Natural killer cell (primary cell): ENCODE measurements at regions not wholly inside any gene's neighbourhood (a gene's known extent, or its start where the extent isn't known, plus 50 kb on each side); places are given as distances from the start of the nearest gene placed in this dataset.

Experiments
- ATAC-seq, 3 donors: fragments of 150-1000 bp in 2 of 3; fragments of 200-7000 bp in 1 of 3; cut with Tn5 transposase; 1 replicate in 1 of 3; 2 replicates in 2 of 3; pipeline ENCODE4 v1.10.0; 2021; ENCODE audit warnings: mild to moderate bottlenecking in 2 of 3, moderate library complexity in 2 of 3
- DNase-seq, 2 donors: peaks; one replicate each; pipeline versions ENCODE4 v3.0.0 to v3.0.0-alpha.2; 2013 to 2021; ENCODE audit warnings: mixed read lengths in 1 of 2
- H3K27ac ChIP-seq: one replicate; pipeline ENCODE4 v1.5.1; 2013; ENCODE audit warnings: mild to moderate bottlenecking, low read length
- H3K27me3 ChIP-seq: one replicate; pipeline ENCODE4 v1.6.1; 2013; ENCODE audit warnings: low read length; ENCODE audit not compliant: control insufficient read depth, insufficient read depth
- H3K36me3 ChIP-seq: one replicate; pipeline ENCODE4 v1.6.1; 2013; ENCODE audit warnings: low read length; ENCODE audit not compliant: control insufficient read depth, insufficient read depth
- H3K4me1 ChIP-seq: one replicate; pipeline ENCODE4 v1.6.1; 2013; ENCODE audit warnings: low read length; ENCODE audit not compliant: control insufficient read depth, insufficient read depth
- H3K4me3 ChIP-seq: one replicate; pipeline ENCODE4 v1.5.1; 2013; ENCODE audit warnings: low read length
- H3K9me3 ChIP-seq: one replicate; pipeline ENCODE4 v1.6.1; 2013; ENCODE audit warnings: low read length; ENCODE audit not compliant: control insufficient read depth, insufficient read depth
- H3K27ac Mint-ChIP-seq, 2 donors: one replicate each; pipeline ENCODE4 v1.8.0; 2022; ENCODE audit warnings: mild to moderate bottlenecking in 2 of 2, mixed read lengths in 2 of 2, moderate library complexity in 1 of 2
- H3K27me3 Mint-ChIP-seq, 2 donors: one replicate each; pipeline ENCODE4 v1.8.0; 2022; ENCODE audit warnings: low read depth in 2 of 2, mixed read lengths in 2 of 2
- H3K36me3 Mint-ChIP-seq: one replicate; pipeline ENCODE4 v1.8.0; 2022; ENCODE audit warnings: mixed read lengths
- H3K4me1 Mint-ChIP-seq, 2 donors: one replicate each; pipeline ENCODE4 v1.8.0; 2022; ENCODE audit warnings: mixed read lengths in 2 of 2
- H3K4me3 Mint-ChIP-seq: one replicate; pipeline ENCODE4 v1.8.0; 2022; ENCODE audit warnings: mild to moderate bottlenecking, moderate library complexity, mixed read lengths
- H3K9me3 Mint-ChIP-seq, 2 donors: one replicate each; pipeline ENCODE4 v1.8.0; 2022; ENCODE audit warnings: mixed read lengths in 2 of 2
- WGBS: methylation state at CpG from one replicate; pipeline ENCODE4 v1.1.7; 2013; ENCODE audit warnings: missing lambda C conversion rate; ENCODE audit not compliant: insufficient coverage; 5-methylcytosine and 5-hydroxymethylcytosine counted together
- intact Hi-C: fragments of 100-400 bp; cut with micrococcal nuclease; formaldehyde crosslinking; loops from one replicate; pipeline ENCODE4 v1.14.2; 2022
- TF ChIP-seq, protein P1 (sequence below): fragments of 200-600 bp; IDR thresholded peaks from one replicate; pipeline ENCODE4 v1.8.0; 2022; ENCODE audit warnings: antibody characterized with exemption

DNA sequence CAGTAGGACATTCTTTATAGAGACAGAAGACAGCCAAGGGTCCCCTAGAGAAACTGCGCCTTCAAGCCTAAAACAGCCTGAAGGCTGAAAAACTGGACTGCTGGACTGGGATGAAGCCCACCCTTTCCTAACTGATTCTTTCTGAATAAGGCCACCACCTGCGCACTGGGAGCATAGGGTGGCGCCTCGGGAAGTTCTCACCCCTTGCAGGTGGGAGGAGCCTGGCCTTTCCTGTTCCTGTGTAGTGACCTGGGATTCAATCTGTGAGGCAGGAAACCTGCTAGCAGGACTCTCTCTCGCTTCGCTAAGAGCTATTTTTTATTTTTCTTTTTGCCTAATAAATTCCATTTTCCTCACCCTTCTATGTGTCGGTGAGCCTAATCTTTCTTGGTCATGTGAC is 61.8 kb upstream of the KLHL13 start:
- Mint-ChIP-seq H3K4me1 (no peaks in the 10 kb centered on the region), H3K27me3 (peaks cover 0 to 9% of the 10 kb centered on the region in 2 donors), H3K4me3 (no peak overlapping the region), H3K9me3 (peaks cover 0 to 2% of the 10 kb centered on the region in 2 donors), H3K36me3 (no peaks in the 10 kb centered on the region), H3K27ac (no peak overlapping the region)
- no peak overlapping the region for H3K27ac ChIP-seq
- ATAC-seq, result no peak
- H3K27me3 ChIP-seq, result no peaks in the 10 kb centered on the region
- TF ChIP-seq, protein P1, sequence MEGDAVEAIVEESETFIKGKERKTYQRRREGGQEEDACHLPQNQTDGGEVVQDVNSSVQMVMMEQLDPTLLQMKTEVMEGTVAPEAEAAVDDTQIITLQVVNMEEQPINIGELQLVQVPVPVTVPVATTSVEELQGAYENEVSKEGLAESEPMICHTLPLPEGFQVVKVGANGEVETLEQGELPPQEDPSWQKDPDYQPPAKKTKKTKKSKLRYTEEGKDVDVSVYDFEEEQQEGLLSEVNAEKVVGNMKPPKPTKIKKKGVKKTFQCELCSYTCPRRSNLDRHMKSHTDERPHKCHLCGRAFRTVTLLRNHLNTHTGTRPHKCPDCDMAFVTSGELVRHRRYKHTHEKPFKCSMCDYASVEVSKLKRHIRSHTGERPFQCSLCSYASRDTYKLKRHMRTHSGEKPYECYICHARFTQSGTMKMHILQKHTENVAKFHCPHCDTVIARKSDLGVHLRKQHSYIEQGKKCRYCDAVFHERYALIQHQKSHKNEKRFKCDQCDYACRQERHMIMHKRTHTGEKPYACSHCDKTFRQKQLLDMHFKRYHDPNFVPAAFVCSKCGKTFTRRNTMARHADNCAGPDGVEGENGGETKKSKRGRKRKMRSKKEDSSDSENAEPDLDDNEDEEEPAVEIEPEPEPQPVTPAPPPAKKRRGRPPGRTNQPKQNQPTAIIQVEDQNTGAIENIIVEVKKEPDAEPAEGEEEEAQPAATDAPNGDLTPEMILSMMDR, result no peak
- whole genome bisulfite sequencing, result 100% methylated on average over 3 of the region's 7 CpGs
- H3K4me3 ChIP-seq, result no peak overlapping the region
- H3K9me3 ChIP-seq, result no peaks in the 10 kb centered on the region
- intact Hi-C loops, result no loop called here
- DNase-seq, result no peak
- no peaks in the 10 kb centered on the region for H3K4me1 ChIP-seq
- no peaks in the 10 kb centered on the region for H3K36me3 ChIP-seq

DNA sequence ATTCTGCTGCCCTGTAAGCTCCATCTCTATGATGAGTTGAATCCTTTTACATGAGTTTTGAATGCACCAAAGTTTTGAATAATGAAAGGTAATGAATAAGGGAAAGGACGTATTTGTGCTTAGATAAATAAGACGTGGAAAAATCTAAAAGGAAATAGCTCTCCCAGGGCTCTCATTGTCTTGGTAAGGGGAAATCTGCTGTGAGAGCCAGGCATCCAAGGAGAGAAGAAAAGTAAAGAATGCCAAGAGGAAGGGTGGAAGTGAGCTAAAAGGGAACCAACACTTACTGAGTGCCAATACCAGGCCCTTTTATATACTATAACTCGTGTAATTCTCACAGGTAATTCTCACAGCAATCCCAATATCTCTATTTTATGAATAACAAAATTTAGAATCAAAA is 62.6 kb upstream of the KLHL13 start:
- no peaks in the 10 kb centered on the region for H3K4me1 ChIP-seq
- 65% methylated on average over 2 of the region's 3 CpGs for WGBS
- TF ChIP-seq, protein P1, result no peak
- H3K36me3 ChIP-seq, result no peaks in the 10 kb centered on the region
- Mint-ChIP-seq H3K4me3 (no peak overlapping the region), H3K9me3 (peaks cover 0 to 4% of the 10 kb centered on the region in 2 donors), H3K4me1 (no peaks in the 10 kb centered on the region), H3K27me3 (peaks cover 0 to 16% of the 10 kb centered on the region in 2 donors), H3K36me3 (no peaks in the 10 kb centered on the region), H3K27ac (no peak overlapping the region)
- DNase-seq (no peak), ATAC-seq (no peak)
- H3K4me3 ChIP-seq, result no peak overlapping the region
- intact Hi-C loops, result no loop called here
- no peaks in the 10 kb centered on the region for H3K9me3 ChIP-seq
- no peaks in the 10 kb centered on the region for H3K27me3 ChIP-seq
- no peak overlapping the region for H3K27ac ChIP-seq

DNA sequence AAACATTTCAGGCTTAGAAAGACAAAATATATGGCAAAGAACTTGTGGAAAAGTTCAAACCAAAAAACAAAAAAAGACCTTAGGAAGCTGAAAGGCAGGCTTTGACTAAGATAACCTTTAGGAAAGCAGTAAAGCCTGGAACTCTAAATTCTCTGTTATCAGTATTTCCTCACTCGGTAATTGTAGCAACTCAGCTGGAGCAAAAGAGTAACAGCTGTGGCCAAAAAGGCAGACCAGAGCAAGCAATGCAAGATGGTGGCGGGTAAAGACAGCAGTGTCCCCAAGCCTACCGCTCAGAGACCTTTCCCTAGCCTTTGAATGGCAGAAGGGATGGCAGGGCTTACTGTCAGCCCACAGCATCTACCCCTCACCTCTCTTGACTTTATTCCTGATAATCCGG is 63.1 kb upstream of the KLHL13 start:
- Mint-ChIP-seq H3K36me3 (no peaks in the 10 kb centered on the region), H3K9me3 (peaks cover 0 to 4% of the 10 kb centered on the region in 2 donors), H3K4me1 (no peaks in the 10 kb centered on the region), H3K4me3 (no peak overlapping the region), H3K27ac (no peak overlapping the region), H3K27me3 (peaks cover 0 to 21% of the 10 kb centered on the region in 2 donors)
- ATAC-seq (no peak), DNase-seq (no peak)
- Histone ChIP-seq H3K4me3 (no peak overlapping the region), H3K27ac (no peak overlapping the region), H3K36me3 (no peaks in the 10 kb centered on the region), H3K9me3 (no peaks in the 10 kb centered on the region), H3K27me3 (no peaks in the 10 kb centered on the region), H3K4me1 (no peaks in the 10 kb centered on the region)
- WGBS, result 93% methylated on average over 4 of the region's 4 CpGs
- intact Hi-C loops, result no loop called here
- TF ChIP-seq, protein P1, result no peak

DNA sequence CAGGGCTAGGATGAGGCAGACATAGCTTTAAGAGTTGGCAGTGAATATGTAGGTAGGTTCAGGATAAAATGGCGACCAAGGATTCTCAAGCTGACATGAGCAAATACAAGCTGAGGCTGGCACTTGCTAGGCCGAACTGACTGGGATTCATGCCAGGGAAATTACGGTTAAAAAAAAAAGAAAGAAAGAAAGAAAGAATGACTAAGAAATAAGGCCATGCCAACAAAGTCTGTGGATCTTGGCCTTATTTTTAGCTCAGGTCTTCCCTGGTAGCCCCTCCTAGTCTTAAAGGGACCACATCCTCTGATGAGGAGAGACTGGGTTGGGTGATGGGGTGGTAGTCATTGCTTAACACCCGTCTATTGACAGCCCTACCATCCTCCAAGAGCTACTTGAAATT is 64.4 kb upstream of the KLHL13 start:
- Mint-ChIP-seq H3K27ac (no peak overlapping the region), H3K27me3 (peaks cover 0 to 27% of the 10 kb centered on the region in 2 donors), H3K4me3 (no peak overlapping the region), H3K4me1 (no peaks in the 10 kb centered on the region), H3K36me3 (no peaks in the 10 kb centered on the region), H3K9me3 (peaks cover 0 to 4% of the 10 kb centered on the region in 2 donors)
- Histone ChIP-seq H3K9me3 (no peaks in the 10 kb centered on the region), H3K4me3 (no peak overlapping the region), H3K27me3 (no peaks in the 10 kb centered on the region), H3K27ac (no peak overlapping the region), H3K36me3 (no peaks in the 10 kb centered on the region), H3K4me1 (no peaks in the 10 kb centered on the region)
- TF ChIP-seq, protein P1, result no peak
- no peak for DNase-seq
- intact Hi-C loops, result no loop called here
- WGBS, result 81% methylated on average over 3 of the region's 4 CpGs
- ATAC-seq, result no peak
